SK-N-SH (cell line): ENCODE measurements at regions not wholly inside any gene's neighbourhood (a gene's known extent, or its start where the extent isn't known, plus 50 kb on each side); places are given as distances from the start of the nearest gene placed in this dataset.

Experiments
- CHD2 ChIP-seq: fragments of 150-350 bp; IDR thresholded peaks from 2 replicates; pipeline ENCODE4 v1.6.1; 2018; ENCODE audit warnings: low read length; ENCODE audit not compliant: partially characterized antibody
- CTCF ChIP-seq: fragments of 200-600 bp; sonication (generic); IDR thresholded peaks from 2 replicates; pipeline ENCODE4 v1.6.1; 2017; ENCODE audit warnings: antibody characterized with exemption, mild to moderate bottlenecking, moderate library complexity
- MEF2A ChIP-seq: IDR thresholded peaks from 2 replicates; pipeline ENCODE4 v1.4.0; 2012; ENCODE audit warnings: low read depth, borderline replicate concordance
- POLR2AphosphoS5 ChIP-seq: IDR thresholded peaks from 2 replicates; pipeline ENCODE4 v1.6.1; 2012; ENCODE audit warnings: low read depth, low read length
- RCOR1 ChIP-seq: fragments of 150-350 bp; IDR thresholded peaks from 2 replicates; pipeline ENCODE4 v1.6.1; 2017; ENCODE audit warnings: antibody characterized with exemption, low read length
- SMC3 ChIP-seq: IDR thresholded peaks from 2 replicates; pipeline ENCODE4 v1.6.1; 2012; ENCODE audit warnings: low read depth, low read length, improper control_type of control experiment

- no peak for TF ChIP-seq POLR2AphosphoS5
- no peak for TF ChIP-seq RCOR1
- no peak for TF ChIP-seq SMC3
- no peak for TF ChIP-seq CTCF
- no peak for TF ChIP-seq CHD2
- TF ChIP-seq MEF2A: no peak
These were observed 321.7 kb downstream of the C16orf95 start for GRCh38 chr16:86995456-86995855.
